ENCODE measurements at regions not wholly inside any gene's neighbourhood (a gene's known extent, or its start where the extent isn't known, plus 50 kb on each side); places are given as distances from the start of the nearest gene placed in this dataset.

DNA sequence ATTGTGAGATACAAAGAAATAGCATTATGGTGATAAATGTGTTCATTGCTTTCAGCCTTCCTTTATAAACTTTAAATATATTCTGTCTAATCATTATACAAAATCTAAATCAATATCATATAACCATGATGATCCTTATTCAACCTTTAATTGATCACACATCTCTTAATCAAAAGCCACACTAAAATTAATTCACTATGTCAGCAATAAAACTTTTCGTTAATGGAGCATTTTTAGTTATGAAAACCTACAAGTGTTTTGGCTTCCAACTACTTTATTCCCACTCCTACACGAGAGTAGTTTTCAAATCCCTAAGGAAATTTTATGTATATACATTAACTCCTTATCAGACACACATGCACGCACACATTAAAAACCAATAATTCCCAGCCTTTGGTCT lies 530.2 kb downstream of the KCTD8 start:
- TF ChIP-seq, protein P1, sequence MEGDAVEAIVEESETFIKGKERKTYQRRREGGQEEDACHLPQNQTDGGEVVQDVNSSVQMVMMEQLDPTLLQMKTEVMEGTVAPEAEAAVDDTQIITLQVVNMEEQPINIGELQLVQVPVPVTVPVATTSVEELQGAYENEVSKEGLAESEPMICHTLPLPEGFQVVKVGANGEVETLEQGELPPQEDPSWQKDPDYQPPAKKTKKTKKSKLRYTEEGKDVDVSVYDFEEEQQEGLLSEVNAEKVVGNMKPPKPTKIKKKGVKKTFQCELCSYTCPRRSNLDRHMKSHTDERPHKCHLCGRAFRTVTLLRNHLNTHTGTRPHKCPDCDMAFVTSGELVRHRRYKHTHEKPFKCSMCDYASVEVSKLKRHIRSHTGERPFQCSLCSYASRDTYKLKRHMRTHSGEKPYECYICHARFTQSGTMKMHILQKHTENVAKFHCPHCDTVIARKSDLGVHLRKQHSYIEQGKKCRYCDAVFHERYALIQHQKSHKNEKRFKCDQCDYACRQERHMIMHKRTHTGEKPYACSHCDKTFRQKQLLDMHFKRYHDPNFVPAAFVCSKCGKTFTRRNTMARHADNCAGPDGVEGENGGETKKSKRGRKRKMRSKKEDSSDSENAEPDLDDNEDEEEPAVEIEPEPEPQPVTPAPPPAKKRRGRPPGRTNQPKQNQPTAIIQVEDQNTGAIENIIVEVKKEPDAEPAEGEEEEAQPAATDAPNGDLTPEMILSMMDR (IDR thresholded peaks at IDR 0.05), result no peak
- no peak for TF ChIP-seq POLR2A (IDR thresholded peaks at IDR 0.05)

Measured in adrenal gland (tissue), 5 donors.